ENCODE measurements at regions not wholly inside any gene's neighbourhood (a gene's known extent, or its start where the extent isn't known, plus 50 kb on each side); places are given as distances from the start of the nearest gene placed in this dataset.

DNA sequence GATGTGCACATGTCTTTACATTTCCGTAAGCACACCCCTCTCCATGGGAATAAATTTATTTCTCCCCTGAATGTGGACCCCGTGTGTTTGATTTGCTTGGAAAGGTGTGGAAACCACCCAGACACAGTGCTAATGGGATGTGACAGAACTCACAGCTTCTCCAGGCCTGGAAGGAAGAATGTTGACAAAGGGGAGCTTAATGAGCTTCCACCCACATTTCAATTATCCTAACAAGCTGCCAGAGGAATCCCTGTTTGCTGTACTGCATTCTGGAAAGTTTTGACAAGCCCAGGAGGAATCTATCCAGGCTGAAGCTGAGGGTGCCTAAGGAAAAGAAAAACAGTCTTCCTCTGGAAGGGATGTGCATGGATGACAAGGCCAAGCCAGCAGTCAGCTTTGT lies 51.2 kb upstream of the CCDC60 start:
- no peak for TF ChIP-seq CEBPB (IDR thresholded peaks at IDR 0.05)
- TF ChIP-seq, protein P1, sequence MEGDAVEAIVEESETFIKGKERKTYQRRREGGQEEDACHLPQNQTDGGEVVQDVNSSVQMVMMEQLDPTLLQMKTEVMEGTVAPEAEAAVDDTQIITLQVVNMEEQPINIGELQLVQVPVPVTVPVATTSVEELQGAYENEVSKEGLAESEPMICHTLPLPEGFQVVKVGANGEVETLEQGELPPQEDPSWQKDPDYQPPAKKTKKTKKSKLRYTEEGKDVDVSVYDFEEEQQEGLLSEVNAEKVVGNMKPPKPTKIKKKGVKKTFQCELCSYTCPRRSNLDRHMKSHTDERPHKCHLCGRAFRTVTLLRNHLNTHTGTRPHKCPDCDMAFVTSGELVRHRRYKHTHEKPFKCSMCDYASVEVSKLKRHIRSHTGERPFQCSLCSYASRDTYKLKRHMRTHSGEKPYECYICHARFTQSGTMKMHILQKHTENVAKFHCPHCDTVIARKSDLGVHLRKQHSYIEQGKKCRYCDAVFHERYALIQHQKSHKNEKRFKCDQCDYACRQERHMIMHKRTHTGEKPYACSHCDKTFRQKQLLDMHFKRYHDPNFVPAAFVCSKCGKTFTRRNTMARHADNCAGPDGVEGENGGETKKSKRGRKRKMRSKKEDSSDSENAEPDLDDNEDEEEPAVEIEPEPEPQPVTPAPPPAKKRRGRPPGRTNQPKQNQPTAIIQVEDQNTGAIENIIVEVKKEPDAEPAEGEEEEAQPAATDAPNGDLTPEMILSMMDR (IDR thresholded peaks at IDR 0.05) = no peak
- no peak for TF ChIP-seq RAD21 (conservative IDR thresholded peaks at IDR 0.05 in 1 of 2, IDR thresholded peaks at IDR 0.05 in 1 of 2)
- no peak for TF ChIP-seq POLR2A (IDR thresholded peaks at IDR 0.05; ENCODE audit: low read length)

All from A549 (cell line).